GF-D8 (cell line): ENCODE measurements at regions not wholly inside any gene's neighbourhood (a gene's known extent, or its start where the extent isn't known, plus 50 kb on each side); places are given as distances from the start of the nearest gene placed in this dataset.

Experiments used
- DNase-seq: peaks from one replicate; lab custom pipeline; 2025; lab: John Stamatoyannopoulos, UW

- DNase-seq, result no peak
Measured at GRCh38 chr1:209328196-209328595, 255.3 kb upstream of the CAMK1G start.

GRCh38 chr1:209335178-209335577 is 248.3 kb upstream of the CAMK1G start:
- DNase-seq, result no peak

GRCh38 chr1:209341146-209341545 is 242.4 kb upstream of the CAMK1G start:
- no peak for DNase-seq

GRCh38 chr1:209341673-209342420 is 241.7 kb upstream of the CAMK1G start:
- DNase-seq, result no peak

- no peak for DNase-seq
Measured at GRCh38 chr1:209342441-209343175, 240.9 kb upstream of the CAMK1G start.

- no peak for DNase-seq
Measured at GRCh38 chr1:209343511-209343910, 240.0 kb upstream of the CAMK1G start.

GRCh38 chr1:209344156-209344555 is 239.4 kb upstream of the CAMK1G start:
- DNase-seq, result no peak

GRCh38 chr1:209349363-209350308 is 233.9 kb upstream of the CAMK1G start:
- DNase-seq, result no peak

- no peak for DNase-seq
Measured at GRCh38 chr1:209353053-209353452, 230.5 kb upstream of the CAMK1G start.

- peak; percentile 6 for DNase-seq
Measured at GRCh38 chr1:209354111-209354839, 229.2 kb upstream of the CAMK1G start.

GRCh38 chr1:209354840-209355165 is 228.7 kb upstream of the CAMK1G start:
- DNase-seq, result no peak

GRCh38 chr1:209355415-209355814 is 228.1 kb upstream of the CAMK1G start:
- no peak for DNase-seq

- DNase-seq, result no peak
Measured at GRCh38 chr1:209356976-209357377, 226.5 kb upstream of the CAMK1G start.

- no peak for DNase-seq
Measured at GRCh38 chr1:209363112-209363511, 220.4 kb upstream of the CAMK1G start.

GRCh38 chr1:209364716-209365115 is 218.8 kb upstream of the CAMK1G start:
- DNase-seq, result no peak

- DNase-seq, result no peak
Measured at GRCh38 chr1:209367061-209367772, 216.3 kb upstream of the CAMK1G start.

GRCh38 chr1:209368864-209369598 is 214.5 kb upstream of the CAMK1G start:
- no peak for DNase-seq

GRCh38 chr1:209370241-209370995 is 213.1 kb upstream of the CAMK1G start:
- DNase-seq, result no peak

GRCh38 chr1:209375097-209375496 is 208.4 kb upstream of the CAMK1G start:
- DNase-seq, result no peak
